ENCODE measurements at regions not wholly inside any gene's neighbourhood (a gene's known extent, or its start where the extent isn't known, plus 50 kb on each side); places are given as distances from the start of the nearest gene placed in this dataset.

GRCh38 chr2:5540856-5541255, 151.3 kb upstream of the SOX11 start:
- POLR2A ChIA-PET (ENCODE audit: partially characterized antibody) = no interaction called here
- CTCF ChIA-PET (ENCODE audit: partially characterized antibody) = no interaction called here
- no peaks in the 10 kb centered on the region for H3K27me3 Mint-ChIP-seq

GRCh38 chr2:5544205-5544786, 147.9 kb upstream of the SOX11 start:
- H3K9me3 ChIP-seq (ENCODE audit: control insufficient read depth in 1 of 2, low read length in 2 of 2) = peaks cover 0 to 3% of the 10 kb centered on the region in 2 donors
- H3K4me1 ChIP-seq (ENCODE audit: insufficient read depth, low read length) = no peaks in the 10 kb centered on the region
- H3K9me3 Mint-ChIP-seq = peaks cover 0 to 32% (median 12%) of the 10 kb centered on the region in 8 donors
- no peaks in the 10 kb centered on the region for H3K27me3 ChIP-seq (ENCODE audit: insufficient read depth, low read length)
- H3K36me3 Mint-ChIP-seq = no peaks in the 10 kb centered on the region
- H3K4me3 ChIP-seq (ENCODE audit: low read length in 2 of 2) = no peak overlapping the region
- DNase-seq = no peak
- no peaks in the 10 kb centered on the region for H3K36me3 ChIP-seq (ENCODE audit: insufficient read depth, low read length)
- intact Hi-C loops (cut with micrococcal nuclease) = no loop called here
- no peaks in the 10 kb centered on the region for H3K27me3 Mint-ChIP-seq
- ChIA-PET CTCF (ENCODE audit: partially characterized antibody) (no interaction called here), POLR2A (ENCODE audit: partially characterized antibody) (no interaction called here)
- no peak overlapping the region for H3K27ac Mint-ChIP-seq
- no peak overlapping the region for H3K27ac ChIP-seq (ENCODE audit: low read depth, low read length)
- H3K4me3 Mint-ChIP-seq = no peak overlapping the region
- no peaks in the 10 kb centered on the region for H3K4me1 Mint-ChIP-seq

More at GRCh38 chr2:5540856-5541255, 151.3 kb upstream of the SOX11 start:
- intact Hi-C loops (cut with micrococcal nuclease) = no loop called here
- no peaks in the 10 kb centered on the region for H3K4me1 Mint-ChIP-seq
- Histone ChIP-seq H3K4me3 (ENCODE audit: low read length in 2 of 2) (no peak overlapping the region), H3K36me3 (ENCODE audit: insufficient read depth, low read length) (no peaks in the 10 kb centered on the region), H3K4me1 (ENCODE audit: insufficient read depth, low read length) (no peaks in the 10 kb centered on the region), H3K27ac (ENCODE audit: low read depth, low read length) (no peak overlapping the region), H3K27me3 (ENCODE audit: insufficient read depth, low read length) (no peaks in the 10 kb centered on the region), H3K9me3 (ENCODE audit: control insufficient read depth in 1 of 2, low read length in 2 of 2) (peaks cover 0 to 3% of the 10 kb centered on the region in 2 donors)
- H3K27ac Mint-ChIP-seq = no peak overlapping the region
- H3K9me3 Mint-ChIP-seq = peaks cover 0 to 31% (median 17%) of the 10 kb centered on the region in 8 donors
- H3K4me3 Mint-ChIP-seq = no peak overlapping the region
- no peak for DNase-seq
- no peaks in the 10 kb centered on the region for H3K36me3 Mint-ChIP-seq

- H3K27me3 ChIP-seq (ENCODE audit: insufficient read depth, low read length) = no peaks in the 10 kb centered on the region
- CTCF ChIA-PET (ENCODE audit: partially characterized antibody) = no interaction called here
- no peaks in the 10 kb centered on the region for H3K4me1 Mint-ChIP-seq
- H3K9me3 ChIP-seq (ENCODE audit: control insufficient read depth in 1 of 2, low read length in 2 of 2) = peaks cover 0 to 3% of the 10 kb centered on the region in 2 donors
- POLR2A ChIA-PET (ENCODE audit: partially characterized antibody) = no interaction called here
- H3K4me1 ChIP-seq (ENCODE audit: insufficient read depth, low read length) = no peaks in the 10 kb centered on the region
- no peak overlapping the region for H3K27ac Mint-ChIP-seq
- no peaks in the 10 kb centered on the region for H3K36me3 ChIP-seq (ENCODE audit: insufficient read depth, low read length)
- no peak overlapping the region for H3K4me3 ChIP-seq (ENCODE audit: low read length in 2 of 2)
- H3K27me3 Mint-ChIP-seq = no peaks in the 10 kb centered on the region
- no peak overlapping the region for H3K27ac ChIP-seq (ENCODE audit: low read depth, low read length)
- intact Hi-C loops (cut with micrococcal nuclease) = no loop called here
- H3K36me3 Mint-ChIP-seq = no peaks in the 10 kb centered on the region
- no peak overlapping the region for H3K4me3 Mint-ChIP-seq
- DNase-seq = no peak
- peaks cover 0 to 35% (median 12%) of the 10 kb centered on the region in 8 donors for H3K9me3 Mint-ChIP-seq
Measured at GRCh38 chr2:5546181-5546580, 146.0 kb upstream of the SOX11 start.

GRCh38 chr2:5548991-5549715, 143.0 kb upstream of the SOX11 start:
- CTCF ChIA-PET (ENCODE audit: partially characterized antibody) = no interaction called here
- H3K36me3 ChIP-seq (ENCODE audit: insufficient read depth, low read length) = no peaks in the 10 kb centered on the region
- peaks cover 0 to 20% (median 6%) of the 10 kb centered on the region in 8 donors for H3K9me3 Mint-ChIP-seq
- H3K27ac Mint-ChIP-seq = no peak overlapping the region
- no peak overlapping the region for H3K27ac ChIP-seq (ENCODE audit: low read depth, low read length)
- intact Hi-C loops (cut with micrococcal nuclease) = no loop called here
- H3K4me3 Mint-ChIP-seq = no peak overlapping the region
- POLR2A ChIA-PET (ENCODE audit: partially characterized antibody) = no interaction called here
- H3K27me3 Mint-ChIP-seq = no peaks in the 10 kb centered on the region
- H3K36me3 Mint-ChIP-seq = no peaks in the 10 kb centered on the region
- no peaks in the 10 kb centered on the region for H3K4me1 Mint-ChIP-seq
- H3K4me3 ChIP-seq (ENCODE audit: low read length in 2 of 2) = no peak overlapping the region
- peaks cover 0 to 5% of the 10 kb centered on the region in 2 donors for H3K9me3 ChIP-seq (ENCODE audit: control insufficient read depth in 1 of 2, low read length in 2 of 2)
- H3K27me3 ChIP-seq (ENCODE audit: insufficient read depth, low read length) = no peaks in the 10 kb centered on the region
- H3K4me1 ChIP-seq (ENCODE audit: insufficient read depth, low read length) = no peaks in the 10 kb centered on the region
- no peak for DNase-seq

- intact Hi-C loops (cut with micrococcal nuclease) = no loop called here
Measured at GRCh38 chr2:5549771-5550170, 142.4 kb upstream of the SOX11 start.

GRCh38 chr2:5555636-5556035, 136.5 kb upstream of the SOX11 start:
- Mint-ChIP-seq H3K36me3 (no peaks in the 10 kb centered on the region), H3K4me1 (no peaks in the 10 kb centered on the region), H3K27ac (no peak overlapping the region), H3K9me3 (peaks cover 0 to 8% (median 4%) of the 10 kb centered on the region in 8 donors), H3K4me3 (no peak overlapping the region), H3K27me3 (no peaks in the 10 kb centered on the region)
- no peaks in the 10 kb centered on the region for H3K4me1 ChIP-seq (ENCODE audit: insufficient read depth, low read length)
- H3K27me3 ChIP-seq (ENCODE audit: insufficient read depth, low read length) = no peaks in the 10 kb centered on the region
- H3K27ac ChIP-seq (ENCODE audit: low read depth, low read length) = no peak overlapping the region
- CTCF ChIA-PET (ENCODE audit: partially characterized antibody) = no interaction called here
- H3K4me3 ChIP-seq (ENCODE audit: low read length in 2 of 2) = no peak overlapping the region
- intact Hi-C loops (cut with micrococcal nuclease) = no loop called here
- no peaks in the 10 kb centered on the region for H3K36me3 ChIP-seq (ENCODE audit: insufficient read depth, low read length)
- POLR2A ChIA-PET (ENCODE audit: partially characterized antibody) = no interaction called here
- H3K9me3 ChIP-seq (ENCODE audit: control insufficient read depth in 1 of 2, low read length in 2 of 2) = peaks cover 0 to 3% of the 10 kb centered on the region in 2 donors
- no peak for DNase-seq

More at GRCh38 chr2:5549771-5550170, 142.4 kb upstream of the SOX11 start:
- Mint-ChIP-seq H3K36me3 (no peaks in the 10 kb centered on the region), H3K4me1 (no peaks in the 10 kb centered on the region), H3K4me3 (no peak overlapping the region), H3K27ac (no peak overlapping the region), H3K9me3 (peaks cover 0 to 20% (median 5%) of the 10 kb centered on the region in 8 donors), H3K27me3 (no peaks in the 10 kb centered on the region)
- no peaks in the 10 kb centered on the region for H3K4me1 ChIP-seq (ENCODE audit: insufficient read depth, low read length)
- POLR2A ChIA-PET (ENCODE audit: partially characterized antibody) = no interaction called here
- peaks cover 0 to 3% of the 10 kb centered on the region in 2 donors for H3K9me3 ChIP-seq (ENCODE audit: control insufficient read depth in 1 of 2, low read length in 2 of 2)
- no peak overlapping the region for H3K4me3 ChIP-seq (ENCODE audit: low read length in 2 of 2)
- H3K36me3 ChIP-seq (ENCODE audit: insufficient read depth, low read length) = no peaks in the 10 kb centered on the region
- DNase-seq = no peak
- H3K27me3 ChIP-seq (ENCODE audit: insufficient read depth, low read length) = no peaks in the 10 kb centered on the region
- no peak overlapping the region for H3K27ac ChIP-seq (ENCODE audit: low read depth, low read length)
- CTCF ChIA-PET (ENCODE audit: partially characterized antibody) = no interaction called here

GRCh38 chr2:5561006-5561405, 131.2 kb upstream of the SOX11 start:
- Histone ChIP-seq H3K4me3 (ENCODE audit: low read length in 2 of 2) (no peak overlapping the region), H3K9me3 (ENCODE audit: control insufficient read depth in 1 of 2, low read length in 2 of 2) (no peaks in the 10 kb centered on the region), H3K27ac (ENCODE audit: low read depth, low read length) (no peak overlapping the region), H3K36me3 (ENCODE audit: insufficient read depth, low read length) (no peaks in the 10 kb centered on the region), H3K27me3 (ENCODE audit: insufficient read depth, low read length) (no peaks in the 10 kb centered on the region), H3K4me1 (ENCODE audit: insufficient read depth, low read length) (no peaks in the 10 kb centered on the region)
- H3K27me3 Mint-ChIP-seq = peaks cover 0 to 2% of the 10 kb centered on the region in 2 donors
- H3K4me1 Mint-ChIP-seq = no peaks in the 10 kb centered on the region
- DNase-seq = no peak
- ChIA-PET POLR2A (ENCODE audit: partially characterized antibody) (no interaction called here), CTCF (ENCODE audit: partially characterized antibody) (no interaction called here)
- no peak overlapping the region for H3K27ac Mint-ChIP-seq
- peaks cover 0 to 8% (median 4%) of the 10 kb centered on the region in 8 donors for H3K9me3 Mint-ChIP-seq
- intact Hi-C loops (cut with micrococcal nuclease) = no loop called here
- no peak overlapping the region for H3K4me3 Mint-ChIP-seq
- H3K36me3 Mint-ChIP-seq = no peaks in the 10 kb centered on the region

Measured in CD4-positive, alpha-beta memory T cell (primary cell).